GM12892 (cell line): ENCODE measurements at regions not wholly inside any gene's neighbourhood (a gene's known extent, or its start where the extent isn't known, plus 50 kb on each side); places are given as distances from the start of the nearest gene placed in this dataset.

ENCODE experiments used
- DNase-seq: peaks from one replicate; pipeline ENCODE4 v3.0.0; 2011; ENCODE audit not compliant: insufficient read length
- FAIRE-seq: peaks from 2 replicates; lab custom pipeline; 2011; peaks lifted over from hg19 to GRCh38; lab: Jason Lieb, UNC
- POLR2A ChIP-seq: IDR thresholded peaks from 2 replicates; pipeline ENCODE4 v1.6.1; 2011; ENCODE audit warnings: low read depth, low read length, control low read depth
- POLR2AphosphoS5 ChIP-seq: IDR thresholded peaks from 2 replicates; pipeline ENCODE4 v1.6.1; 2011; ENCODE audit warnings: low read depth, low read length, control low read depth
- TAF1 ChIP-seq: IDR thresholded peaks from 2 replicates; pipeline ENCODE4 v1.6.1; 2011; ENCODE audit warnings: low read depth, mild to moderate bottlenecking, control low read depth, low read length, borderline replicate concordance

GRCh38 chr2:198417836-198418235 lies 613.4 kb downstream of the PLCL1 start:
- no peak for FAIRE-seq

GRCh38 chr2:198414976-198415375 lies 610.6 kb downstream of the PLCL1 start:
- DNase-seq (no peak), FAIRE-seq (no peak)
- no peak for TF ChIP-seq POLR2A
- no peak for TF ChIP-seq TAF1
- no peak for TF ChIP-seq POLR2AphosphoS5

More at GRCh38 chr2:198417836-198418235, 613.4 kb downstream of the PLCL1 start:
- DNase-seq: no peak
- TF ChIP-seq POLR2A (no peak), POLR2AphosphoS5 (no peak), TAF1 (no peak)

GRCh38 chr2:198411936-198412335 lies 607.5 kb downstream of the PLCL1 start:
- TF ChIP-seq TAF1: no peak
- no peak for TF ChIP-seq POLR2AphosphoS5
- no peak for TF ChIP-seq POLR2A
- DNase-seq: no peak
- FAIRE-seq: no peak

GRCh38 chr2:198408171-198408570 lies 603.8 kb downstream of the PLCL1 start:
- no peak for TF ChIP-seq TAF1
- TF ChIP-seq POLR2A: no peak
- no peak for TF ChIP-seq POLR2AphosphoS5
- DNase-seq (no peak), FAIRE-seq (no peak)

DNA sequence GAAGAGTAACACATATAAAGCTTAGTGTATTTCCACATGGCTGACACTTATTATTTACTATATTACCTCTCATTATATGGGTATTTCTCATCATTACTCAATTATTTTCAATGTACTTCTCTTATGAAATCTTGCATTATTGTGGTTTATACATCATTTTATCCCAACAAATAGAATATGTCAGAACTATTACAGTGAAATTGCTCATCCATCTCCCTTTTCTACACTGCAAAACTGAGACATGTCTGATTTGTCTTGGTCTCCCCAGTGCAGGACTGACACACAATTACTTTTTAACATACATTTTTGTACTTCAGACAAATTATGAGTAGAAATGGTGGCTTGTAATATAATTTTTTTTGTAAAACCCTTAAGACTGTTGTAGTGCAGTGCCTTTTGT lies 600.9 kb downstream of the PLCL1 start:
- no peak for TF ChIP-seq POLR2A
- TF ChIP-seq TAF1: no peak
- TF ChIP-seq POLR2AphosphoS5: no peak
- FAIRE-seq (no peak), DNase-seq (no peak)

- DNase-seq (no peak), FAIRE-seq (no peak)
- TF ChIP-seq POLR2AphosphoS5: no peak
- no peak for TF ChIP-seq POLR2A
- TF ChIP-seq TAF1: no peak
These were observed 597.3 kb downstream of the PLCL1 start for GRCh38 chr2:198401644-198402043.

- FAIRE-seq: no peak
- no peak for DNase-seq
- no peak for TF ChIP-seq POLR2AphosphoS5
- TF ChIP-seq POLR2A: no peak
- TF ChIP-seq TAF1: no peak
These were observed 596.6 kb downstream of the PLCL1 start for GRCh38 chr2:198400999-198401398.

- TF ChIP-seq TAF1 (no peak), POLR2AphosphoS5 (no peak), POLR2A (no peak)
- no peak for FAIRE-seq
- no peak for DNase-seq
These were observed 589.8 kb downstream of the PLCL1 start for GRCh38 chr2:198394208-198394607.

DNA sequence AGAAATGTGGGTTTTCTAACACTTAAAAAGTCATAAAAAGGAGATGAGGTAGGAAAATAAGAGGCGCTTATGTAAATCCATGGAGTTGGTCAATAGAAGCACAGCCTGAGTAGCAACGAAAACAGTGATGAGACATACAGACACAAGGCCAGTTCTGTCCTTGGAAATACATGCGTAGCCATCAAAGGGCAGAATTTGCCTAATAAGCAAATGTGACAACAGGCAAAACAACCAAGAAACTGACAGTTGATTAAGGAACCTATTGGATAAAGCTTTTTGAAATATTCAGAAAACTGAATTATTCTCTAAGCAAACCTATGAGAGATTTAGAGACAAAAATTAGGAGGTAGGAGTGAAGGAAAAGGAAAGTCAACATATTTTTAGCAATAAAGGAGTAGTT lies 586.3 kb downstream of the PLCL1 start:
- TF ChIP-seq POLR2AphosphoS5: no peak
- no peak for TF ChIP-seq POLR2A
- TF ChIP-seq TAF1: no peak
- DNase-seq: no peak
- FAIRE-seq: no peak

GRCh38 chr2:198387677-198388076 lies 583.3 kb downstream of the PLCL1 start:
- DNase-seq: no peak
- TF ChIP-seq POLR2A (no peak), TAF1 (no peak), POLR2AphosphoS5 (no peak)
- FAIRE-seq: no peak

GRCh38 chr2:198385856-198386255 lies 581.5 kb downstream of the PLCL1 start:
- no peak for FAIRE-seq
- TF ChIP-seq POLR2AphosphoS5 (no peak), POLR2A (no peak), TAF1 (no peak)
- no peak for DNase-seq

- FAIRE-seq (no peak), DNase-seq (no peak)
- TF ChIP-seq POLR2A (no peak), POLR2AphosphoS5 (no peak), TAF1 (no peak)
These were observed 580.9 kb downstream of the PLCL1 start for GRCh38 chr2:198385326-198385725.
